ENCODE measurements at regions not wholly inside any gene's neighbourhood (a gene's known extent, or its start where the extent isn't known, plus 50 kb on each side); places are given as distances from the start of the nearest gene placed in this dataset.
"Not testable (repeated sequence)": the region's sequence is repeated elsewhere in the genome, so short reads cannot be mapped to it uniquely, and the experiment has no call there.

DNA sequence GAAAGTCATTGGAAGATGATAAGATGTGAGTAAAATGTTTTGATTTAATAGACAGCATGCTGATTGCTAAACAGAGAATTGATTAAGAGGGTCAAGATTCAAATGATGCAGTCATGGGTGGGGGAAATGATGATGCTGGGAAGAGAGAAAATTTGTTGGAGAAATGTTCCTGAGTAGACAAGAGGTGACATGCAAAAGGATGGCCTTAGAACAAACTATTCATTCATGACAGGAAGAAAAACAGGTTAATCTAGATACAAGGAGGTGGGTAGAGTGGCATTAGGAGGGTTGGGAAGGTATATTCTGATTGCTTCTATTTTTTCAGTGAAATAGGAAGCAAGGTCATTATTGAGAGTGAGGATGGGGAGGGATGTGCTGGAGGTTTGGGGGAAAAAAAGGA, 146.7 kb downstream of the SEM1 start:
- DNase-seq (ENCODE audit: insufficient read length, low spot score) (no peak), FAIRE-seq (no peak)
- no peak for TF ChIP-seq TAF1 (IDR thresholded peaks at IDR 0.05; ENCODE audit: low read depth, low read length)
- no peak for TF ChIP-seq POU2F2 (IDR thresholded peaks at IDR 0.05; ENCODE audit: low read depth, low read length)
- no peak for TF ChIP-seq PAX5 (IDR thresholded peaks at IDR 0.05; ENCODE audit: insufficient read depth, low read length, severe bottlenecking)
- TF ChIP-seq POLR2AphosphoS5 (IDR thresholded peaks at IDR 0.05; ENCODE audit: low read depth, low read length), result no peak
- TF ChIP-seq POLR2A (IDR thresholded peaks at IDR 0.05; ENCODE audit: low read depth, low read length), result no peak
- TF ChIP-seq SPI1 (IDR thresholded peaks at IDR 0.05; ENCODE audit: low read depth, low read length), result no peak

DNA sequence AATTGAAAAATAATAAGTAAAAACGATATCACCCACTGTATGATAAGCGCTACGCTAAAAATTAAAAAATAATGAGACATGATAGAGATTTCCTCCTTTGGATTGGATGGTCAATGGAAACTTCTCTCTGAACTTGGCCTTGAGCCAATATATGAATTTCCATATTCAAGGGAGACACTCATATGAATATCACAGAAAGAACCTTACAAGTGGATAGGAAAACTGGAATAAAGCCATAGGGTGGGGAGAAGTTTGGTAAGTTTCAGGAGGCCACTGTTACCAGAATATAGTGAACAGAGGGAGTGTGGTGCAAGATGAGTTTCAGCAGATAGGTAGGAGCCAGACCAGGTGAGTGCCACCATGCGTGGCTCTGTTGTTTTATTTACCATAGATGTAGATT, 147.2 kb downstream of the SEM1 start:
- TF ChIP-seq TAF1 (IDR thresholded peaks at IDR 0.05; ENCODE audit: low read depth, low read length), result no peak
- no peak for TF ChIP-seq SPI1 (IDR thresholded peaks at IDR 0.05; ENCODE audit: low read depth, low read length)
- FAIRE-seq (no peak), DNase-seq (ENCODE audit: insufficient read length, low spot score) (no peak)

DNA sequence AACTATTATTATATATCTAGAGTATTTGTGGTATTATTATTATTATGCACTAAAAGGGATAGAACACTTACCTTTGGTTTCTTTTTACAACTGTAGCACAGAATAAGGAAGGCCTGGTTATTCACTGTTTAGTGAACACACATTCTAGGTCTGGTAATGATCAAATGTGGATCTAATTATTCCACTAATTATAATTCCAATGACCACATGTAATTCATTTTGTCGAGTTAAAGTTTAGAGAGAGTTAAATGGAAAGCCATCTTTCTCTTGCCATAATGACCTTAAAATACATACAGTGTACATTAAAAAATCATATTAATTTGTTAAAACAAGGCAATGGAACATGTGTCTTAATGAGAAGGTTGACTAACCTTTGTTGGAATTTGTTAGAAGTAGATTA, 147.8 kb downstream of the SEM1 start:
- FAIRE-seq (no peak), DNase-seq (ENCODE audit: insufficient read length, low spot score) (no peak)
- TF ChIP-seq PAX5 (IDR thresholded peaks at IDR 0.05; ENCODE audit: insufficient read depth, low read length, severe bottlenecking), result no peak
- no peak for TF ChIP-seq POLR2AphosphoS5 (IDR thresholded peaks at IDR 0.05; ENCODE audit: low read depth, low read length)
- no peak for TF ChIP-seq SPI1 (IDR thresholded peaks at IDR 0.05; ENCODE audit: low read depth, low read length)

DNA sequence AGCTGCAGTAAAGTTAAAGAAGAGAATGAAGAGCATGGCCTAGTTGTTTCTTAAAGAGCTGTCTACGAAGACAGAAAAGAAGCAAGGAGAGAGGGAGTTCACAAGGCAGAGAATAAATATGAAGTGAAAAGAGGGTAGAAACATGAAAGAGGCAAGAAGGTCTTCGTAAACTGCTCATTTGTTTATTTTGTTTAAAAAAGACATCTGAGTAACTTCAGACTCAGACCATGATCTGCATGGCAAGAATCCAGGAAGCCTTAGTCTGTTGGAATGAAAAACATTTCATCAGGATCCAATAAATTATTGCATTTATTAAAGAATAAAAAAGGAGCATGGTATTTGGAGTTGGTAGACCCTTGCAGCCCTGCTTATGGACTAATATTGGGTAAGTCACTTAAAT, 151.1 kb downstream of the SEM1 start:
- FAIRE-seq, result no peak
- TF ChIP-seq POU2F2 (IDR thresholded peaks at IDR 0.05; ENCODE audit: low read depth, low read length) (no peak), POLR2A (IDR thresholded peaks at IDR 0.05; ENCODE audit: low read depth, low read length) (no peak), PAX5 (IDR thresholded peaks at IDR 0.05; ENCODE audit: insufficient read depth, low read length, severe bottlenecking) (no peak), SPI1 (IDR thresholded peaks at IDR 0.05; ENCODE audit: low read depth, low read length) (no peak), POLR2AphosphoS5 (IDR thresholded peaks at IDR 0.05; ENCODE audit: low read depth, low read length) (no peak), TAF1 (IDR thresholded peaks at IDR 0.05; ENCODE audit: low read depth, low read length) (no peak)
- no peak for DNase-seq (ENCODE audit: insufficient read length, low spot score)

DNA sequence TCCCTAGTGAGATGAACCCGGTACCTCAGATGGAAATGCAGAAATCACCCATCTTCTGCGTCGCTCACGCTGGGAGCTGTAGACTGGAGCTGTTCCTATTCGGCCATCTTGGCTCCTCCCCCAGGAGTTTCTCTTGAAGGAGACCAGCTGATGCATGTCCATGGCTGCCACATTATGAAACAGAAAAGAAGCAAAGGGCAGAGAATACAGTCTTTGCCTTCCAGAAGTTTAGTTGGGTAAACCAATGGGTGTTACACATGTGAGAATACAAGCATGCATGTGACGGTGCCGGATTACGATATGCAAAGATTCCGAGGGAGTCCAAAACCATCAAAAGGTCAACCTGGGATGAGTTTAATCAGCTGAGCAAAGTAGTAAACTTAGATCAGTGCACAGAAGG, 151.6 kb downstream of the SEM1 start:
- DNase-seq (ENCODE audit: insufficient read length, low spot score), result no peak
- no peak for TF ChIP-seq POU2F2 (IDR thresholded peaks at IDR 0.05; ENCODE audit: low read depth, low read length)
- no peak for TF ChIP-seq SPI1 (IDR thresholded peaks at IDR 0.05; ENCODE audit: low read depth, low read length)
- TF ChIP-seq PAX5 (IDR thresholded peaks at IDR 0.05; ENCODE audit: insufficient read depth, low read length, severe bottlenecking), result no peak
- TF ChIP-seq TAF1 (IDR thresholded peaks at IDR 0.05; ENCODE audit: low read depth, low read length), result no peak
- no peak for TF ChIP-seq POLR2A (IDR thresholded peaks at IDR 0.05; ENCODE audit: low read depth, low read length)
- TF ChIP-seq POLR2AphosphoS5 (IDR thresholded peaks at IDR 0.05; ENCODE audit: low read depth, low read length), result no peak
- no peak for FAIRE-seq

DNA sequence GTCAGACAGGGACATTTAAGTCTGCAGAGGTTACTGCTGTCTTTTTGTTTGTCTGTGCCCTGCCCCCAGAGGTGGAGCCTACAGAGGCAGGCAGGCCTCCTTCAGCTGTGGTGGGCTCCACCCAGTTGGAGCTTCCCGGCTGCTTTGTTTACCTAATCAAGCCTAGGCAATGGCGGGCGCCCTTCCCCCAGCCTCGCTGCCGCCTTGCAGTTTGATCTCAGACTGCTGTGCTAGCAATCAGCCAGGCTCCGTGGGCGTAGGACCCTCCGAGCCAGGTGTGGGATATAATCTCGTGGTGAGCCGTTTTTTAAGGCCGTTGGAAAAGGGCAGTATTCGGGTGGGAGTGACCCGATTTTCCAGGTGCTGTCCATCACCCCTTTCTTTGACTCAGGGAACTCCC, 152.0 kb downstream of the SEM1 start:
- not testable (repeated sequence) for FAIRE-seq; DNase-seq (ENCODE audit: insufficient read length, low spot score)

DNA sequence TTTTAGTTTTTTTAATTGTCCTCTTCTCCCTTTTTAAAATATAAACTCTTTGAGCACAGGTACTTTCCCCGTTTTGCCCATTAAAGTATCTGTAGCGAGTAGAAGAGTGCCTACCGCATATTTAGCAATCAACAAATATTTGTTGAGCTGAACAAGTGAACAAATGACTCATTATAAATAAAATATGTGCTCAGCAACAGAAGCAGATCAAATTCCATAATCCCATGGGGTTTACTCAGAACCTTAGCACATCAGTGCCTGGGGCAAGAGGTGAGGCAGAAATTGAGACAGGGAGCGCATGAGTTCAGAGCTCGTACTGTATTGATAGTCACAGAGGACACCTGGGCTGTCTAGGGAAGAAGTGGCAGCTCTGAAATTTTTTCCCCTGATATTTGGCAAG, 161.0 kb downstream of the SEM1 start:
- no peak for DNase-seq (ENCODE audit: insufficient read length, low spot score)
- TF ChIP-seq PAX5 (IDR thresholded peaks at IDR 0.05; ENCODE audit: insufficient read depth, low read length, severe bottlenecking) (no peak), POU2F2 (IDR thresholded peaks at IDR 0.05; ENCODE audit: low read depth, low read length) (no peak), POLR2AphosphoS5 (IDR thresholded peaks at IDR 0.05; ENCODE audit: low read depth, low read length) (no peak), TAF1 (IDR thresholded peaks at IDR 0.05; ENCODE audit: low read depth, low read length) (no peak), POLR2A (IDR thresholded peaks at IDR 0.05; ENCODE audit: low read depth, low read length) (no peak), SPI1 (IDR thresholded peaks at IDR 0.05; ENCODE audit: low read depth, low read length) (no peak)
- FAIRE-seq, result no peak

DNA sequence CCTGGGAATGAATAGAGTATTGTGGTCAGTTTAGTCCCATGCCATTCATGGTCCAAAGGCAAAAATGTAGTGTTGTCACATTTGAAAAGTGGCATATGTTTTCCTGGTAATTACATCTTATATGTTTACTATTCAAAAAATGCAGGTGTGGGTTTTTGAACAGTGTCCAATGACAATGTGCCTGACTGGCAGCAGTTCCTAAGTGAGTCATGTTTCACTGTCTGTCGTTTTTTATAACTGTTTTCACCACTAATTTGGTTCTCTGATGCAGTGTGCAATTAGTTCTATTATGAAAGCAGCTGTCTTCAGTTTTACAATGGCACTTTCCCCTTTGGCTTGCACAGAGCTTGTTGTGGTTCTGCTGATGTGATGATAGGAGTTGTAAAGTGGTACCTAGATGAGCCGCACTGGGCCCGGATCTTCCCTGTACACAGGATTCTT, 162.3 kb downstream of the SEM1 start:
- TF ChIP-seq SPI1 (IDR thresholded peaks at IDR 0.05; ENCODE audit: low read depth, low read length) (no peak), TAF1 (IDR thresholded peaks at IDR 0.05; ENCODE audit: low read depth, low read length) (no peak), PAX5 (IDR thresholded peaks at IDR 0.05; ENCODE audit: insufficient read depth, low read length, severe bottlenecking) (no peak), POLR2AphosphoS5 (IDR thresholded peaks at IDR 0.05; ENCODE audit: low read depth, low read length) (no peak), POLR2A (IDR thresholded peaks at IDR 0.05; ENCODE audit: low read depth, low read length) (no peak), POU2F2 (IDR thresholded peaks at IDR 0.05; ENCODE audit: low read depth, low read length) (no peak)
- no peak for FAIRE-seq
- DNase-seq (ENCODE audit: insufficient read length, low spot score), result no peak

DNA sequence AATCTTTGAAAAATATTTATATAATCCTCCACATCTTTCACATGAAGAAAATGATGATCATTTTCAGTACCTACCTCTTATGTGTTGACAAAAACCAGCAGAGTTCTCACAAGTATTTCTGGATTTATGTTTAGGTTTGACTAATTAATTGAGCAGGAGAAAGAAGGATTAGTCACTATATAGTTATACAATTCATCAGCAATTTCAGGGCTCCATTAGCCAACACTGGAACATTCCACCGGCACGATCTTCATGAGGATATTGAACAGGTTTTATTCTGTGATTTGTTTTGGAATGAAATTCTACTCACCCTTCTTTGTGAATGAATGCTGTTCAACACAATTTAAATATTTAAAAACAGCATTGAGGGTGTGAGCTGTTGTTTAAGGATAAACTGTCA, 163.2 kb downstream of the SEM1 start:
- FAIRE-seq, result no peak
- TF ChIP-seq PAX5 (IDR thresholded peaks at IDR 0.05; ENCODE audit: insufficient read depth, low read length, severe bottlenecking), result no peak
- no peak for TF ChIP-seq SPI1 (IDR thresholded peaks at IDR 0.05; ENCODE audit: low read depth, low read length)
- no peak for TF ChIP-seq POLR2A (IDR thresholded peaks at IDR 0.05; ENCODE audit: low read depth, low read length)
- no peak for TF ChIP-seq TAF1 (IDR thresholded peaks at IDR 0.05; ENCODE audit: low read depth, low read length)
- TF ChIP-seq POLR2AphosphoS5 (IDR thresholded peaks at IDR 0.05; ENCODE audit: low read depth, low read length), result no peak
- TF ChIP-seq POU2F2 (IDR thresholded peaks at IDR 0.05; ENCODE audit: low read depth, low read length), result no peak
- DNase-seq (ENCODE audit: insufficient read length, low spot score), result no peak

DNA sequence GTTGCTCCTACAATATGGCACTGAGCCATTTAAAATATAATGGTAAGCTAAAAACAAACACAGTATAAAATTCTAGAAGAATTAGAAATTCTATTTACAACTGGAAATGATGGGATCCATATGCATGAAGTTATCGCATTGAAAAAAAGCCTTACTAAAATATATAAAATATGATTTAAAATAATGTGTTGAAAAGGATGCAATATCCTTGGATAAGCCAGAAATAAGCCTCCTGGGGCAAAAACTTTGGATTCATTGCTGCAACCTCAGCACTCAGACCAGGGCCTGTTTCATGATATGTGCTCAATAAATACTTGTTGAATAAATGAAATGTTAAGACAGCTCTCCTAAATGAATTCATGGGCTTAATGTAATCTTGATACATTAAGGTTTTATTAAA, 170.2 kb downstream of the SEM1 start:
- TF ChIP-seq POLR2A (IDR thresholded peaks at IDR 0.05; ENCODE audit: low read depth, low read length) (no peak), SPI1 (IDR thresholded peaks at IDR 0.05; ENCODE audit: low read depth, low read length) (no peak), PAX5 (IDR thresholded peaks at IDR 0.05; ENCODE audit: insufficient read depth, low read length, severe bottlenecking) (no peak), TAF1 (IDR thresholded peaks at IDR 0.05; ENCODE audit: low read depth, low read length) (no peak), POU2F2 (IDR thresholded peaks at IDR 0.05; ENCODE audit: low read depth, low read length) (no peak), POLR2AphosphoS5 (IDR thresholded peaks at IDR 0.05; ENCODE audit: low read depth, low read length) (no peak)
- FAIRE-seq (no peak), DNase-seq (ENCODE audit: insufficient read length, low spot score) (no peak)

DNA sequence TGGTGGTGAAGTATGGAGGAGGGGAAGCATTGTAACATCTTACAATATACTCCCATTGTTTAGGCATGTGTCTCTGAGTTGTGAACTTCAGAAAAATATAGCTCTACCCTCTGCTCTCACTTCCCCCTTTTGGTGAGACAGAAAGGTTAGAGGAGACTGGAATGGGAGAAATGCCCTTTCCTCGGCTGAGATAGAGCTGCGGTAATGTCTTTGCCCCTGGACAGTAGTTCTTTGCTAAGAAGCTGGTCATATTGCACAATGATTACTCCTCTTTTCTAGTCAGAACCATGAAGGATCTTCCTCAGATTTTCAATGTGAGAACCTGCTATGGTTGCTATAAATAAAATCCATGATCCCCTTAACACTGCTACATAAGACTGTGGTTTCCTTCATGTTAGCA, 171.0 kb downstream of the SEM1 start:
- FAIRE-seq (no peak), DNase-seq (ENCODE audit: insufficient read length, low spot score) (no peak)
- TF ChIP-seq TAF1 (IDR thresholded peaks at IDR 0.05; ENCODE audit: low read depth, low read length) (no peak), SPI1 (IDR thresholded peaks at IDR 0.05; ENCODE audit: low read depth, low read length) (peak; percentile 59), POLR2AphosphoS5 (IDR thresholded peaks at IDR 0.05; ENCODE audit: low read depth, low read length) (no peak)

Data from GM12891 (cell line).